PC-3 (cell line): ENCODE measurements at regions not wholly inside any gene's neighbourhood (a gene's known extent, or its start where the extent isn't known, plus 50 kb on each side); places are given as distances from the start of the nearest gene placed in this dataset.

Experiments used
- ATAC-seq: fragments of 200-7000 bp; cut with Tn5 transposase; 2 replicates; pipeline ENCODE4 v1.9.1; 2020; ENCODE audit warnings: mild to moderate bottlenecking, moderate library complexity
- BruUV-seq: library from RNA; stranded (reverse); fragments of 400-500 nt; replicated peaks from 2 replicates; lab custom pipeline; 2021; lab: Mats Ljungman, UMichigan
- CTCF ChIA-PET: fragments of 300-600 bp; sonication (Branson Sonifier 250); formaldehyde crosslinking; loops from one replicate; lab custom pipeline; 2022; ENCODE audit warnings: antibody characterized with exemption; lab: Charles Lee
- POLR2A ChIA-PET: fragments of 300-600 bp; sonication (Branson Sonifier 250); formaldehyde crosslinking; loops from one replicate; lab custom pipeline; 2022; ENCODE audit warnings: antibody characterized with exemption; ENCODE audit not compliant: unreplicated experiment; lab: Charles Lee
- DNase-seq: peaks from one replicate; pipeline ENCODE4 v3.0.0-alpha.2; 2015
- H2AFZ ChIP-seq: fragments of 300-600 bp; sonication (generic); 2 replicates; pipeline ENCODE4 v1.6.0; 2016; ENCODE audit warnings: antibody characterized with exemption, low read length
- H3F3A ChIP-seq: fragments of 300-600 bp; sonication (generic); one replicate; pipeline ENCODE4 v1.6.0; 2017; ENCODE audit warnings: antibody characterized with exemption, low read length, control low read depth, mild to moderate bottlenecking; ENCODE audit not compliant: unreplicated experiment
- H3K27ac ChIP-seq: fragments of 300-600 bp; sonication (generic); 2 replicates; pipeline ENCODE4 v1.5.1; 2016; ENCODE audit warnings: mild to moderate bottlenecking, low read length
- H3K27me3 ChIP-seq: fragments of 300-600 bp; sonication (generic); 2 replicates; pipeline ENCODE4 v1.6.1; 2016; ENCODE audit warnings: low read length, mixed read lengths
- H3K36me3 ChIP-seq: fragments of 300-600 bp; sonication (generic); 2 replicates; pipeline ENCODE4 v1.6.1; 2016; ENCODE audit warnings: low read depth, mixed run types, low read length, mixed read lengths
- H3K4me1 ChIP-seq: fragments of 300-600 bp; sonication (generic); 2 replicates; pipeline ENCODE4 v1.5.1; 2016; ENCODE audit warnings: low read length; ENCODE audit not compliant: insufficient read depth
- H3K4me2 ChIP-seq: fragments of 300-600 bp; sonication (generic); 2 replicates; pipeline ENCODE4 v1.6.0; 2016; ENCODE audit warnings: low read length
- H3K4me3 ChIP-seq: fragments of 300-600 bp; sonication (generic); 2 replicates; pipeline ENCODE4 v1.5.1; 2016; ENCODE audit warnings: mild to moderate bottlenecking, low read length, mixed read lengths
- H3K79me2 ChIP-seq: fragments of 300-600 bp; sonication (generic); 2 replicates; pipeline ENCODE4 v1.6.1; 2017; ENCODE audit warnings: low read length, mixed read lengths
- H3K9ac ChIP-seq: fragments of 300-600 bp; sonication (generic); 2 replicates; pipeline ENCODE4 v1.6.0; 2016; ENCODE audit warnings: mild to moderate bottlenecking, low read length
- H3K9me2 ChIP-seq: fragments of 300-600 bp; sonication (generic); replicated peaks from 2 replicates; pipeline ENCODE4 v1.6.1; 2016; ENCODE audit warnings: mixed run types, low read length, mixed read lengths
- H3K9me3 ChIP-seq: fragments of 300-600 bp; sonication (generic); 2 replicates; pipeline ENCODE4 v1.6.1; 2016; ENCODE audit warnings: low read length, mixed read lengths
- H4K20me1 ChIP-seq: fragments of 300-600 bp; sonication (generic); 2 replicates; pipeline ENCODE4 v1.6.1; 2016; ENCODE audit warnings: low read length, mixed read lengths
- CTCF ChIP-seq: fragments of 300-600 bp; sonication (generic); conservative IDR thresholded peaks from 2 replicates; pipeline ENCODE4 v1.5.1; 2017; ENCODE audit warnings: antibody characterized with exemption, low read depth, mild to moderate bottlenecking, low read length
- EZH2 ChIP-seq: fragments of 300-600 bp; sonication (generic); IDR thresholded peaks from one replicate; pipeline ENCODE4 v1.6.1; 2017; ENCODE audit warnings: antibody characterized with exemption, mild to moderate bottlenecking, low read length; ENCODE audit not compliant: unreplicated experiment
- EZH2phosphoT487 ChIP-seq: fragments of 300-600 bp; sonication (generic); IDR thresholded peaks from 2 replicates; pipeline ENCODE4 v1.6.1; 2018; ENCODE audit warnings: mild to moderate bottlenecking, antibody characterized with exemption, low read length, borderline replicate concordance
- intact Hi-C: fragments of 100-400 bp; cut with micrococcal nuclease; formaldehyde crosslinking; loops from 2 replicates; pipeline ENCODE4 v1.9.0; 2023

GRCh38 chr20:11092151-11092550, 418.4 kb upstream of the JAG1 start:
- DNase-seq, result no peak
- no peaks in the 10 kb centered on the region for H3F3A ChIP-seq
- H3K27me3 ChIP-seq, result no peaks in the 10 kb centered on the region
- no peak overlapping the region for H2AFZ ChIP-seq
- intact Hi-C loops, result no loop called here
- TF ChIP-seq EZH2phosphoT487, result no peak
- TF ChIP-seq CTCF, result no peak
- TF ChIP-seq EZH2, result no peak
- BruUV-seq, result no TSS peak
- no peaks in the 10 kb centered on the region for H3K79me2 ChIP-seq
- ChIA-PET POLR2A (no interaction called here), CTCF (no interaction called here)
- no peak for ATAC-seq
- no peaks in the 10 kb centered on the region for H3K9me3 ChIP-seq
- H3K4me2 ChIP-seq, result no peak overlapping the region
- H3K27ac ChIP-seq, result no peak overlapping the region
- no peak overlapping the region for H3K4me3 ChIP-seq
- no peaks in the 10 kb centered on the region for H4K20me1 ChIP-seq
- H3K9ac ChIP-seq, result no peak overlapping the region
- H3K4me1 ChIP-seq, result no peaks in the 10 kb centered on the region
- no peaks in the 10 kb centered on the region for H3K9me2 ChIP-seq
- no peaks in the 10 kb centered on the region for H3K36me3 ChIP-seq

GRCh38 chr20:11094196-11094595, 420.4 kb upstream of the JAG1 start:
- CTCF ChIA-PET, result no interaction called here
- Histone ChIP-seq H3K4me3 (no peak overlapping the region), H3K9me3 (no peaks in the 10 kb centered on the region), H3K36me3 (no peaks in the 10 kb centered on the region), H3K9me2 (no peaks in the 10 kb centered on the region), H3K27me3 (no peaks in the 10 kb centered on the region), H3K4me1 (no peaks in the 10 kb centered on the region), H3K27ac (no peak overlapping the region), H3F3A (no peaks in the 10 kb centered on the region), H3K9ac (no peak overlapping the region), H3K79me2 (no peaks in the 10 kb centered on the region), H3K4me2 (no peak overlapping the region), H2AFZ (no peak overlapping the region), H4K20me1 (no peaks in the 10 kb centered on the region)
- ATAC-seq, result no peak
- TF ChIP-seq EZH2phosphoT487 (no peak), CTCF (no peak), EZH2 (no peak)
- BruUV-seq, result no TSS peak
- POLR2A ChIA-PET, result no interaction called here
- no peak for DNase-seq
- intact Hi-C loops, result no loop called here

- CTCF ChIA-PET, result no interaction called here
- POLR2A ChIA-PET, result no interaction called here
- no TSS peak for BruUV-seq
- TF ChIP-seq EZH2phosphoT487 (no peak), CTCF (no peak), EZH2 (no peak)
- Histone ChIP-seq H4K20me1 (no peaks in the 10 kb centered on the region), H3K36me3 (no peaks in the 10 kb centered on the region), H3K9me3 (no peaks in the 10 kb centered on the region), H3K4me1 (no peaks in the 10 kb centered on the region), H3K79me2 (no peaks in the 10 kb centered on the region), H3K9ac (no peak overlapping the region), H3F3A (no peaks in the 10 kb centered on the region), H3K9me2 (no peaks in the 10 kb centered on the region), H3K27ac (no peak overlapping the region), H3K4me3 (no peak overlapping the region), H3K27me3 (no peaks in the 10 kb centered on the region), H3K4me2 (no peak overlapping the region), H2AFZ (no peak overlapping the region)
- DNase-seq (no peak), ATAC-seq (no peak)
- intact Hi-C loops, result no loop called here
Observed at GRCh38 chr20:11094711-11095110, 420.9 kb upstream of the JAG1 start.
